Type B pancreatic cell (in vitro differentiated cells): ENCODE measurements at regions not wholly inside any gene's neighbourhood (a gene's known extent, or its start where the extent isn't known, plus 50 kb on each side); places are given as distances from the start of the nearest gene placed in this dataset.

ENCODE experiments used
- DNase-seq: peaks from one replicate; pipeline ENCODE4 v3.0.0; 2021; ENCODE audit warnings: mixed read lengths; ENCODE audit not compliant: unreplicated experiment; ENCODE audit errors: extremely low spot score
- H3K27ac Mint-ChIP-seq: 2 replicates; pipeline ENCODE4 v1.8.0; 2021; ENCODE audit warnings: mild to moderate bottlenecking, mixed read lengths
- H3K27me3 Mint-ChIP-seq: 2 replicates; pipeline ENCODE4 v1.8.0; 2021; ENCODE audit warnings: mixed read lengths
- H3K36me3 Mint-ChIP-seq: 2 replicates; pipeline ENCODE4 v1.8.0; 2021; ENCODE audit warnings: mixed read lengths
- H3K4me1 Mint-ChIP-seq: one replicate; pipeline ENCODE4 v1.8.0; 2021; ENCODE audit warnings: mixed read lengths; ENCODE audit not compliant: unreplicated experiment
- H3K4me3 Mint-ChIP-seq: 2 replicates; pipeline ENCODE4 v1.8.0; 2021; ENCODE audit warnings: mild to moderate bottlenecking, mixed read lengths
- H3K9me3 Mint-ChIP-seq: 2 replicates; pipeline ENCODE4 v1.8.0; 2021; ENCODE audit warnings: mixed read lengths
- TF ChIP-seq, protein P1 (sequence below): fragments of 200-600 bp; sonication (generic); conservative IDR thresholded peaks from 2 replicates; pipeline ENCODE4 v1.5.0; 2021; ENCODE audit warnings: antibody characterized with exemption, mild to moderate bottlenecking

DNA sequence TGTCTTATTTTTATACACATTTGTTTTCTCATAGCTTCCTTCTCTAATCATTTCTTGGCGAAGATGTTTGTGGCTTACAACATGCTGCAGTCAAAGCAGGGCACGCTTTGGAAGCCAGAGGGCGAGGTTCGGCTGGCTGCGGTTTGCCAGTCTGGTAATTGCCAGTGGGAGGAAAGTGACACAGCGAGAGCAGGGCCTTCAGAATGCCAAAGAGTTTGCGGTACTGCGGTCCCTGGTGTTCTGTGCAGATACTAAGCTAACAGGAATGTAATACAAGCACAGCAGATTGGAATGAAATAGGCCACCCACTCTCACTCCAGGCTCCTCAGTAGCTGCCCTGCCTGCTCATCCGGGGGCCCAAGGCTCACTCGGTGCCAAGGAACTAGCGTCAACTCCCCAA, 58.7 kb upstream of the TGM3 start:
- TF ChIP-seq, protein P1, sequence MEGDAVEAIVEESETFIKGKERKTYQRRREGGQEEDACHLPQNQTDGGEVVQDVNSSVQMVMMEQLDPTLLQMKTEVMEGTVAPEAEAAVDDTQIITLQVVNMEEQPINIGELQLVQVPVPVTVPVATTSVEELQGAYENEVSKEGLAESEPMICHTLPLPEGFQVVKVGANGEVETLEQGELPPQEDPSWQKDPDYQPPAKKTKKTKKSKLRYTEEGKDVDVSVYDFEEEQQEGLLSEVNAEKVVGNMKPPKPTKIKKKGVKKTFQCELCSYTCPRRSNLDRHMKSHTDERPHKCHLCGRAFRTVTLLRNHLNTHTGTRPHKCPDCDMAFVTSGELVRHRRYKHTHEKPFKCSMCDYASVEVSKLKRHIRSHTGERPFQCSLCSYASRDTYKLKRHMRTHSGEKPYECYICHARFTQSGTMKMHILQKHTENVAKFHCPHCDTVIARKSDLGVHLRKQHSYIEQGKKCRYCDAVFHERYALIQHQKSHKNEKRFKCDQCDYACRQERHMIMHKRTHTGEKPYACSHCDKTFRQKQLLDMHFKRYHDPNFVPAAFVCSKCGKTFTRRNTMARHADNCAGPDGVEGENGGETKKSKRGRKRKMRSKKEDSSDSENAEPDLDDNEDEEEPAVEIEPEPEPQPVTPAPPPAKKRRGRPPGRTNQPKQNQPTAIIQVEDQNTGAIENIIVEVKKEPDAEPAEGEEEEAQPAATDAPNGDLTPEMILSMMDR: no peak

GRCh38 chr20:2238601-2239000, 57.2 kb upstream of the TGM3 start:
- peaks cover 23% of the 10 kb centered on the region for H3K4me1 Mint-ChIP-seq
- no peaks in the 10 kb centered on the region for H3K36me3 Mint-ChIP-seq
- no peak overlapping the region for H3K4me3 Mint-ChIP-seq
- H3K27me3 Mint-ChIP-seq: peaks cover 4% of the 10 kb centered on the region
- no peak for DNase-seq
- no peaks in the 10 kb centered on the region for H3K9me3 Mint-ChIP-seq
- H3K27ac Mint-ChIP-seq: no peak overlapping the region
- TF ChIP-seq, protein P1: no peak

More for the DNA sequence above, 58.7 kb upstream of the TGM3 start:
- no peak overlapping the region for H3K4me3 Mint-ChIP-seq
- DNase-seq: no peak
- H3K36me3 Mint-ChIP-seq: no peaks in the 10 kb centered on the region
- H3K4me1 Mint-ChIP-seq: peaks cover 23% of the 10 kb centered on the region
- peaks cover 4% of the 10 kb centered on the region for H3K27me3 Mint-ChIP-seq
- H3K9me3 Mint-ChIP-seq: no peaks in the 10 kb centered on the region
- H3K27ac Mint-ChIP-seq: peak overlapping the region; percentile 2

DNA sequence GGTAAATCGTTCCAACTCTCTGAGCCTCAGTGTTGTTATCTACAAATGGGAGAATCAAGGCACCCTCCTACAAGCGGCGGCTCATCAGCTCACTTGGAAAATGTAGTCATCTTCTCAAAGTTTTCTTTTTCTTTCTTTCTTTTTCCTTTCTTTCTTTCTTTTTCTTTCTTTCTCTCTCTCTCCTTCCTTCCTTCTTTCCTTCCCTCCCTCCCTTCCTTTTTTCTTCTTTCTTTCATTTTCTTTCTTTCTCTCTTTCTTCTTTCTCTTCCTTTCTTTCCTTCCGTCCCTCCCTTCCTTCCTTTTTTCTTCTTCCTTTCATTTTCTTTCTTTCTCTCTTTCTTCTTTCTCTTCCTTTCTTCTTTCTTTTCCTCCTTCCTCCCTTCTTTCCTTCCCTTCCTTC, 55.0 kb upstream of the TGM3 start:
- TF ChIP-seq, protein P1: no peak
- Mint-ChIP-seq H3K4me3 (no peak overlapping the region), H3K4me1 (peaks cover 21% of the 10 kb centered on the region), H3K9me3 (no peaks in the 10 kb centered on the region), H3K27me3 (peaks cover 4% of the 10 kb centered on the region), H3K27ac (no peak overlapping the region), H3K36me3 (no peaks in the 10 kb centered on the region)
- DNase-seq: no peak

DNA sequence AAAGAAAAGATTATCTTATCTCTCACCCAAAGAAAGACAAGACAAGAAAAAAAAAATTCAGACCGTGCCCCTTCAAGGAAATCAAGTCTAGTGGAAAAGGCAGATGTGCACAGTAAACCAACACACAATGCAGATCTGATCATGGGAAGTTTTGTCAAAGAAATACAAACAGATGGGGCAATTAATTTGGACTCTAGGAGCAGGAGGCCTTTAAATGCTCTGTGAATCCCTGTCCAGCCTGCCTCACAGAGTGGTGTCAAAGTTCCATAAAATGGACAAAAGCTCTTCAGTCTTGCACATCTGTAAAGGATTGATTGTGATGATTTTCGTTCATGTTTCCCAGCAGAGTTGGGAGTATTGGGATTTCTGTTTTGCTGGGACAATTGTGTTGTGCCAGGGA, 53.1 kb upstream of the TGM3 start:
- no peak for DNase-seq
- TF ChIP-seq, protein P1: no peak
- Mint-ChIP-seq H3K4me3 (no peak overlapping the region), H3K9me3 (no peaks in the 10 kb centered on the region), H3K4me1 (peaks cover 20% of the 10 kb centered on the region), H3K27ac (no peak overlapping the region), H3K27me3 (no peaks in the 10 kb centered on the region), H3K36me3 (no peaks in the 10 kb centered on the region)

DNA sequence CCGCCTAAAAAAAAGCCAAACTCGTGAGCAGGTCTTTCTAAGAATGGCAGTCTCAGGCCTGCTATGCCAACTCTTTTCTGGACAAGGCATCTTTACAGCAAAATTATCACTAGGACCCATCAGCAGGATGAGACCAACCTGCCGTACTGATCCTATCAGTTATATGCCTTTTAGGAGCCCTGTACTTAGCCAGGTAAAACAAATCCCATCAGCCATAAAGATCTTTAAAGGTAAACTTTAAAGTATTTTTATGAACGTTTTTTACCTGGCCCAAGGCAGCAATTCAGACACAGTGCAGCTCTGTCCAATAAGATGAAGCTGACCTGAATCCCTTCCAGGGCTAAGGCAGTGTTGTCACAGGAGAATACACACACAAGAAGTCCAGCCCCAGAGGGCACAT, 51.3 kb upstream of the TGM3 start:
- no peak for DNase-seq
- Mint-ChIP-seq H3K4me1 (peaks cover 20% of the 10 kb centered on the region), H3K9me3 (no peaks in the 10 kb centered on the region), H3K27me3 (no peaks in the 10 kb centered on the region), H3K4me3 (no peak overlapping the region), H3K36me3 (no peaks in the 10 kb centered on the region), H3K27ac (no peak overlapping the region)
- TF ChIP-seq, protein P1: no peak

DNA sequence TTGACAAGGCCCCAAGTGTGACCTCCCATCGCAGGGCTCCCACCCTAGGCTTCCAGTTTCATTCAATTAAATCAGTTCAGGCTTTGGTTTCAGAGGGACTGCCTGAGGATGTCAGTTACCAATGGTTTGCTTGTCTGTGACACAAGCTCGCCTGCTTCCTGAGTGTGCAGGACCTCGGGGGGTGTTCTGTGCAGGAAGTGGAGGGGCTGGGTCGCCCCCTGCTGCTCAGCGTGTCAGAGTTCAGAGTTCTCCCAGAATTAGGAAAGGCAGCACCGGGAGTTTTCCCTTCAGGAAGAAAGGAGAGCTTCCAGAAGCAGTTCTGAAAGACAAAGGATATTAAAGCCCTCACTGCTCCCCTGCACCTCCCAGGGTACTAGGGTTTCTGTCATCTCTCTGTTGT, 50.8 kb upstream of the TGM3 start:
- DNase-seq: no peak
- Mint-ChIP-seq H3K36me3 (no peaks in the 10 kb centered on the region), H3K9me3 (no peaks in the 10 kb centered on the region), H3K4me3 (no peak overlapping the region), H3K4me1 (peaks cover 20% of the 10 kb centered on the region), H3K27ac (no peak overlapping the region), H3K27me3 (no peaks in the 10 kb centered on the region)
- TF ChIP-seq, protein P1: no peak
